HG02678 (cell line): ENCODE measurements at regions not wholly inside any gene's neighbourhood (a gene's known extent, or its start where the extent isn't known, plus 50 kb on each side); places are given as distances from the start of the nearest gene placed in this dataset.

Experiments used
- ATAC-seq: cut with Tn5 transposase; IDR thresholded peaks from one replicate; pipeline ENCODE4 v1.9.1; 2021; ENCODE audit warnings: mild to moderate bottlenecking, moderate library complexity; ENCODE audit not compliant: unreplicated experiment

- ATAC-seq = no peak
These were observed 74.0 kb upstream of the CTNNB1 start for GRCh38 chr3:41125258-41125657.

- no peak for ATAC-seq
These were observed 72.8 kb upstream of the CTNNB1 start for GRCh38 chr3:41126472-41126871.

- no peak for ATAC-seq
These were observed 72.3 kb upstream of the CTNNB1 start for GRCh38 chr3:41126961-41127360.

- no peak for ATAC-seq
These were observed 71.9 kb upstream of the CTNNB1 start for GRCh38 chr3:41127414-41127813.

- no peak for ATAC-seq
These were observed 69.6 kb upstream of the CTNNB1 start for GRCh38 chr3:41129731-41130130.

- ATAC-seq = no peak
These were observed 68.1 kb upstream of the CTNNB1 start for GRCh38 chr3:41131224-41131623.

- no peak for ATAC-seq
These were observed 61.6 kb upstream of the CTNNB1 start for GRCh38 chr3:41137686-41138111.

GRCh38 chr3:41138146-41138545 is 61.2 kb upstream of the CTNNB1 start:
- ATAC-seq = no peak

- ATAC-seq = no peak
These were observed 60.7 kb upstream of the CTNNB1 start for GRCh38 chr3:41138601-41139000.

GRCh38 chr3:41140242-41140641 is 59.1 kb upstream of the CTNNB1 start:
- ATAC-seq = no peak

- ATAC-seq = no peak
These were observed 57.7 kb upstream of the CTNNB1 start for GRCh38 chr3:41141433-41142167.

- no peak for ATAC-seq
These were observed 55.8 kb upstream of the CTNNB1 start for GRCh38 chr3:41143421-41144031.

- ATAC-seq = no peak
These were observed 54.7 kb upstream of the CTNNB1 start for GRCh38 chr3:41144631-41145030.

- ATAC-seq = no peak
These were observed 50.8 kb upstream of the CTNNB1 start for GRCh38 chr3:41148478-41148877.

GRCh38 chr3:41148901-41149300 is 50.4 kb upstream of the CTNNB1 start:
- ATAC-seq = no peak
